RPMI7951 (cell line): ENCODE measurements at regions not wholly inside any gene's neighbourhood (a gene's known extent, or its start where the extent isn't known, plus 50 kb on each side); places are given as distances from the start of the nearest gene placed in this dataset.

Experiments
- DNase-seq: peaks from one replicate; pipeline ENCODE4 v3.0.0-alpha.2; 2012; ENCODE audit warnings: low read depth

DNA sequence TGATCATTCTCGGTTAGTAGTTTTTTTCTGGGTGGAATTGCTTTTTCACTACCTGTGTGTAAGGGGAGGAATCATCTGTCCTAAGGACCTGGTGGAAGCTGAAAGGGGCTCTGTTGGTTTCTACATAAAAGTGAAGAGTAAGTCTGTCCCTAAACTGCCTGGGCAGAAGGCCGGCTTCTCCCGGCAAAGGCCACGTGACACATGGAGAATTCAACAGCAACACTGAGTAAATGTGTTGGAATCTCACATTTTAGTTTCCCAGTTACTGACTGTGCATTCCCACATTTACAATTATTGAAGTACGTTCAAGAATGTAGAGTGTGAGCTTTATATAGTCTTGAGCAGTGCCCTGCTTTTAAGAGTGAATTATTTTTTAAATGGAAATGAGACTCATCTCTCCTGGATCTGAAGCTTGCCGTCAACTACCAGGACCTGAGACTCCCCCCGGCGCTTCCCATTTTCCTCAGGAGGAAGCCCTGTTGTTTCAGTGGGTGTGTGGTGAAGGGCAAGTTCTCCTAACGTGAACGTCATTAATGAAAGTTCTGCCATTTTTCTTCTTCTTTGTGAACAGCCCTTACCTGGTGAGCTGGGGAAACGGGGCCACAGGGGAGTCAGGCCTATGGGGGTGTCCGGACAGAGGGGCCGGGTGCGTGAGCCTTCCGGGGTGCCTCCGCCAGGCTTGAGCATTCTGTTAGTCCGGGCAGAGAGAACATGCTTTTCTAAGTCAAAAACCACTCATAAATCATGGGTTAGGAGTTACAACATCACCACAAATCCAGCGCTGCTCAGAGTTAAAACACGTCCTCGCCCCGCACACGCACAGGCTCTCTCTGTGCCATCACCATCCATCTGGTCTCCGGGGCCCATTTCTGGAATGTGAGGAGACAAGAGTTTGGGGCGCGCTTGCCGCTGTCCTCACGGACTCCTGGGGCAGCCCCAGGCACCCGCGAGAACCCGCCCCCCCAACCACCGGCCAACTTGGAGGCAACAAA, 56.6 kb upstream of the SMOC2 start:
- no peak for DNase-seq

DNA sequence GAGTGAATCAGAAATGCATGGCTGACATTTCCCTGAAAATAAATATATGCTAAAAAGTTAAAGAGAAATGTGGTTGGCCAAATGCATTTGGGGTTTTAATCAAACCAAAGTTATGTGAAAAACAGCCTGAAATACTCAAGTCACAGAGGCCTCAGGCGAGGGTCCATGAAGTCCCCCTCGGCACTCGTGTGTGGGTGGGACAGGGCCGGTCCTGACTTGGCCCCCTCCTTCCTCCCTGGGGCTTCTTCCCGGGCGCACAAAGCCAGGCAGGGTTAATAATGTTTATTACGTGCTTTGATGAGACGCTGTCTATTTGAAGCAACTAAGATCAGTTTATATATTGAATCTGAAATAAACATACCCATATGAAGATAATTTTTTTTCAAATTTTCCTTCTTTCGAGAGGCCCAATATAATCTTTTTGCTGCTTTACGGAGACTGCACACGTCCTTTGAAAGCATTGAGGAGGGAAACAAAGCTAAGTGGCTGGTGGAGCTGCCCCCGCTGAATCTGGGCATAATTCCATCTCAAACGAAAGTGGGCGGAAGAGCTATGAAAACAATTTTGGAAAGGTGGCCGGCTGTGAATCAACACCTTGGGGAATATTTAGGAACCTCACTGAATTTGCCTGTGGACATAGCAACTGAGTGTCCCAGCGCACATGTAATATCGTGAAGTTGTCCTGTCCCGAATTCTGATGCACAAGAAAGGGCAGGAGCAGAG, 55.8 kb upstream of the SMOC2 start:
- DNase-seq: no peak

DNA sequence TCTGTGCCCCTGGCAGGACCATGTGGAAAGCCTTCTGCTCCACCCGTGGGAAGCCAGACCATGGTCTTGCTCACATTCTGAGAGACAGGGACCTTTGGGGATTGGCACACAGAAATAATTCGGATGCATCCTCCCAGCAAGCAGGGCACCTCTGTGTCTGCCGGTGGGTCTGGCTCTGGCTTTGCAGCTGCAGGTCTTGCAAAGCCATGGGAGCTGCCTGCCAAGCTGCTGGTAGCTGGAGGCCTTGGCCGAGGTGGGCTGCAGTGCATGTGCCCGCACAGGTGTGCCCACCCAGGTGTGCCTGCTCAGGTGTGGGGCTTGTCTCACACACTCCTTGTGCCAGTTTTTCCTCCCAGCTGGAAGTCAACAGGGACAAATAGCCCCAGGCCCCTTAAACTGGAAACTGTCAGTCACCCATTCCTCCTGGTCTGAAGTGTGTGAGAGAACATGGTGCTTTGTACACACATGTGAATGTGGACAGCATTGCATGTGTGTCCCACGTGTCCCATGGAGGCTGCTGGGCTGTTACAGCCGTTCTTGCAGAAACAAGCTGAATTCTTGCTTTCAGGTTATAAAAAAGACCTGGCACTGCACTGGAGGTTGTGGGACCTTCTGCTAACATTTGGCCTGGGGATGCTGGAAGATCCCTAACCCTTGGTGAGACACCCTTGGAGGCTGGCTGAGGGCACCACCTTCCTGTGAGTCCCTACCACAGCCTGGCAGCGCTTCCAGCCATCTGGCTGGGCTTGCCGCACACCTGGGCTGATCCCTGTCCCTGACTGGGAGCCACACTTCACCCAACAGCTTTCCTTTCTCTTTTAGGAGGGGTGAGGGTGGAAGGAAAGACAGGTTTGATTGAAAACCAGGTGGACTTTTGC, 54.9 kb upstream of the SMOC2 start:
- DNase-seq: no peak

DNA sequence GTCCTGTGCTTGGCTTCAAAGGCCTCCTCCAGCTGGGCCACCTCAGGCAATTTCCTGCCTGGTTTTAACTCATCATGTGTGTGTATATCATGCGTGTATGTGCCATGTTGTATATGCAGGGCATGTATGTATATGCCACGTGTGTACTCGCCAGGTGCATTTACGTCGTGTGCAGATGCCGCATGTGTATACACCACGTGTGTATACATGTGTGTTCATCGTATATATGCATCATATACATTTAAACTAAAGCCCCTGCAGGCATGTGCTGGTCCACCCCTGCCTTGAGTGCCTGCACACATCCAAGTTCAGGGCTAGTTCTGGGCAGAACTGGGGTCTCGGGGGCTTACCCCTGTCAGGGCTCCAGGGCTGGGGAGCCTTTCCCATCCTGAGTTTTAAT, 54.0 kb upstream of the SMOC2 start:
- DNase-seq: no peak

DNA sequence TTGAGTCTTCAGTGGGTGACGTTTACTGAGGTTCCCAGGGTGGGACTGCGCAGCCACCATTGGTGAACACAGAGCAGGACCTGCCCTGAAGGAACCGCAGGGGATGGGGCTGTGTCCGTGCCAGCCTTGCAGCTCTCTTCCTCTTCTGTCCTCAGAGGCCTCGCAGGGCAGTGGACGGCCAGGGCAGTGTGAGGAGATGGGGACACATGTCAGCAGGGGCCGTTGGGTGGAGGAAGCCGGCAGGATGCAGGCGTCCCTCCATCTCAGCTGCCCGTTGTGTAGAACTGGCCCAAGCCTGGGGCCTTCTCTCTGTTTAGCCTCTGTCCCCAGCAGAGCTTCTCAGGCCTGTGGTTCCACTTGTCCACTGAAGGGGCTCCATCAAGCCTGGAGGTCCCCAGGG, 53.6 kb upstream of the SMOC2 start:
- no peak for DNase-seq

DNA sequence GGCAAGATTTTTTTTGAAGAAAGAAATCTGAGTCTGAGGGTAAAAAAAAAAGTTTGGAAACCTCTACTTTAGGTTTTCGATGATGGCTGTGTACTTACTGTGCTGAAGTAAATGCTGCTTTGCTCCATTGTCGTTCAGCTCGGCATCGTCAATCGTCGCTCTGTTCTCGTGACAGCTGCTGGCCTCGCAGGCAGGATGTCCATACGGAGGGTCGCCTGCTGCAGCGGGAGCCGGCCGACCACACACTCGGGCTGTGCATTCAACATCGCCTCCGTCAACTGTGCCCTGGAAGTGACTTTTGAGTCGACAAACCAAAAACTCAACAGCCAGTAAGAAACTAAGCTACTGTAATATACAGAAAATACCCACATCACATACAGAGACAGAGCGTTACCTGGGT, 53.1 kb upstream of the SMOC2 start:
- DNase-seq: no peak

DNA sequence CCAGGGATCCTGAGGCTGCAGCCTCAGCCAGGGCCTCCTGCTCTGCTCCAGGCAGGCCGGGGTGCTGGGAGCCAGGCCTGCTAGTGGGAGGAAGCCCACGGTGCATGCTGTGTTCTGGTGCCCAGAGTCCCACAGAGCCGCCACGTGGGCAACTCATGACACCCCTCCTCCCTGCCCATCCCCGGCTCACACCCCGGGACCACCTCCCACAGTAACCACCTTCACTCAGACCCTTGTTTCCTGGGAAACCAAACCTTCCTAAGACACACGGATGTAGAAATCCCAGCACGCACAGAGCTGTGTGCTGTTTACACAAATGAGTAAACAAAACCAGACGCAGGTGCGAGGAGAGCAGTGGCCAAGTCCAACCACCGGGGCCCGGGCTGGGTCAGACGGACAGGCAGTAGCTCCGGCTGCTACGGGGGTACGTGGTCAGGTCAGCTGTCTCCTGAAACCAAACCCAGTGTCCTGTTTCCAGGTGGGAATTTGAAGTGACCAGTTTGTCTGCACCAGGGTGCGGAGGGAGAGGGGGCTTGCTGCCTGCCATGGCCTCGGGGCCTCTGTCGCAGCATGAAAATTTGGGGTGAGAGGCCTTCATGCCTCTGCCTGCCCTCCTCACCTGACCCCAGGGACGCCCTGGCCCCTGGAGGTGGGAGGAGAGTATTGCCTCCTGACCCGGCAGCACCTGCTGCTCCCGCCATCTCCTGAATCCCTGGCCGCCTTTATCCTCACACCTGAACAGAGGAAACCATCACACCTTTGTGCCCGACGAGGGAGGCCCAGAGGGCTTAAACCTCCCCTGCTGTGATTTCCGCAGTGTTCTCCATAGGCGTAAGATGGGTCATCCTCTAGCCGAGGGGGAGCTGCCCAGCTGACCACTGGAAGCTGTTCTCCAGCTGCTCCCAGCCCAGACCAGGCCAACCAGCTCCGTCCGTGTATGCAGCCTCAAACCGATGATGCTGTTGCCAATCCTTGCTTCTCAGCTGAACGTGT, 52.0 kb upstream of the SMOC2 start:
- no peak for DNase-seq

DNA sequence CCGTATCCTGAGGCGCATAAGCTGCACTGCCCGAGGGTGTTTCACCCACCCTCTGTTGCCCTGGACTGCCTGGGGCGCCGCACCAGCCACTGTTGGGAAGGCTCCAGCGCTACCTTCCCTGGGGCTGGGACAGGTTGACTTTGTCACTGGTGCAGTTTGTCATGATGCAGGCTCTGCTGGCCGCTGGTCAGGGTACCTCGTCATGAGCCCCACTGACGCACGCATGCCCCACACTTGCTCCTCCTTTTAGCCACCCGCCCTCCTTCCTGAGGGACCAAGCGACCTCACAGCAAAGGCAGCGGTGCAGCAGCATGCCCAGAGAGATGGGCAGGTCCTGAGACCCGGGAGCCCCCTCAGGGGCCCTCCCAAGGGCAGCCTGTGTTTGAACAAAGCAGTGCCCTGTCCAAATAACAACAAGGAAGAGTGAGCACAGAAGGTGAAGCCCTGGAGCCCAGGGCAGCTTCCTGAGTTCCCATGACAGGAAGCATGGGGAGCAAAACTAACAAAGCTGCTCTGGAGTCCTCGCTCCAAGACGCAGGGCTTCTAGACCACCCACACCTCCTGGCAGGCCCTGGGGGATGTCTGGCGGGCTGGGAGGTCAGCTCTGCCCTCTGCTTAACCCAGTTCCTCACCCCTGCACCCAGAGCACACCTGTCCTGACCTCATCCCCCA, 50.1 kb upstream of the SMOC2 start:
- no peak for DNase-seq
